ENCODE measurements at regions not wholly inside any gene's neighbourhood (a gene's known extent, or its start where the extent isn't known, plus 50 kb on each side); places are given as distances from the start of the nearest gene placed in this dataset.

DNA sequence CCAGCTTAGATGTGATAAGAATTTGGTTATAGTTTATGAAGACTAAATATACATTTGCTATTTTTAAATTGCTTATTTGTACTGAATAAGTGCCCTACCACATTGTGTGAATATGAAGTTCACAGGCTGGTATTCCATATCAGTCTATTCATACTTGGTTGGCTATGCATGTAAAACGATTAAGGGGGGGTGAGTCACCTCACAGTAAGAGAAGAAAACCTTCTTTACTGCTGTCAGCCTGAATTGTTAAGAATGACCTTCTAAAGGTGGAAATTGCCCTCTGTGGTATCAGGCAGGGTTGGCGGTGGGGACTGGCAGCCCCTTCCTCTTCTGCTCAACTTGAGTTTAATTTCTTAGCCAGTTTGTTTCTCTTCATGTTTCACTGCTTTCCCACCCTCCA lies 127.0 kb upstream of the RPS23 start:
- H3K9ac ChIP-seq, result no peak overlapping the region
- H3K4me3 ChIP-seq (ENCODE audit: low read depth, low read length), result no peak overlapping the region
- no peaks in the 10 kb centered on the region for H3K4me1 ChIP-seq
- no peaks in the 10 kb centered on the region for H3K36me3 ChIP-seq (ENCODE audit: control insufficient read depth, insufficient read depth, low read length)
- no peaks in the 10 kb centered on the region for H3K79me2 ChIP-seq
- H3K27ac ChIP-seq, result no peak overlapping the region
- TF ChIP-seq, protein P1, sequence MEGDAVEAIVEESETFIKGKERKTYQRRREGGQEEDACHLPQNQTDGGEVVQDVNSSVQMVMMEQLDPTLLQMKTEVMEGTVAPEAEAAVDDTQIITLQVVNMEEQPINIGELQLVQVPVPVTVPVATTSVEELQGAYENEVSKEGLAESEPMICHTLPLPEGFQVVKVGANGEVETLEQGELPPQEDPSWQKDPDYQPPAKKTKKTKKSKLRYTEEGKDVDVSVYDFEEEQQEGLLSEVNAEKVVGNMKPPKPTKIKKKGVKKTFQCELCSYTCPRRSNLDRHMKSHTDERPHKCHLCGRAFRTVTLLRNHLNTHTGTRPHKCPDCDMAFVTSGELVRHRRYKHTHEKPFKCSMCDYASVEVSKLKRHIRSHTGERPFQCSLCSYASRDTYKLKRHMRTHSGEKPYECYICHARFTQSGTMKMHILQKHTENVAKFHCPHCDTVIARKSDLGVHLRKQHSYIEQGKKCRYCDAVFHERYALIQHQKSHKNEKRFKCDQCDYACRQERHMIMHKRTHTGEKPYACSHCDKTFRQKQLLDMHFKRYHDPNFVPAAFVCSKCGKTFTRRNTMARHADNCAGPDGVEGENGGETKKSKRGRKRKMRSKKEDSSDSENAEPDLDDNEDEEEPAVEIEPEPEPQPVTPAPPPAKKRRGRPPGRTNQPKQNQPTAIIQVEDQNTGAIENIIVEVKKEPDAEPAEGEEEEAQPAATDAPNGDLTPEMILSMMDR (IDR thresholded peaks at IDR 0.05), result no peak
- no peak overlapping the region for H3K4me2 ChIP-seq (ENCODE audit: low read length)
- H3K9me3 ChIP-seq (ENCODE audit: control insufficient read depth, low read length), result no peaks in the 10 kb centered on the region
- no peak overlapping the region for H2AFZ ChIP-seq
- H3K27me3 ChIP-seq (ENCODE audit: control insufficient read depth, insufficient read depth, low read length), result no peaks in the 10 kb centered on the region

DNA sequence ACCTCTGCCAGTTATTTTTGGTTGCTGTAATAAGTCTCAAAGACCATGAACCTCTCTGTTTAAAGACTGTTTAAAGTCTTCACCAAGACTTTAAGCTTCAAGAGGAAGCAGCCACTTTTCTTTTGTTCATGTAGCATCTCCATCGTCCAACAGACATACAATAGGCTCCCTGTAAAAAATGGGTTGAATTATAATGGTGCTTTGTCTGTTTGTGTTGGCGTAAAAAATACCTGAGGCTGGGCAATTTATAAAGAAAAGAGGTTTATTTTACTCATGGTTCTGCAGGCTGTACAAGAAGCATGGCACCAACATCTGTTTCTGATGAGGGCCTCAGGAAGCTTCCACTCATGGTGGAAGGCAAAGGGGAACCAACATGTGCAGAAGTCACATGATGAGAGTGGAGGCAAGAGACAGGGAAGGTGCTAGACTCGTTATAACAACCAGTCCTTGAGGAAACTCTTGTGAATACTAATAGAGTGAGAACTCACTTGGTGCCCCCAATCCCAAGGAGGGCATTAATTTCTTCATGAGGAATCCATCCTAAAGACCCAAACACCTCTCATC lies 126.3 kb upstream of the RPS23 start:
- Histone ChIP-seq H3K4me3 (ENCODE audit: low read depth, low read length) (no peak overlapping the region), H3K27ac (no peak overlapping the region), H3K9ac (no peak overlapping the region), H3K36me3 (ENCODE audit: control insufficient read depth, insufficient read depth, low read length) (no peaks in the 10 kb centered on the region), H3K27me3 (ENCODE audit: control insufficient read depth, insufficient read depth, low read length) (no peaks in the 10 kb centered on the region), H3K4me1 (no peaks in the 10 kb centered on the region), H2AFZ (no peak overlapping the region), H3K9me3 (ENCODE audit: control insufficient read depth, low read length) (no peaks in the 10 kb centered on the region), H3K79me2 (no peaks in the 10 kb centered on the region), H3K4me2 (ENCODE audit: low read length) (no peak overlapping the region)
- TF ChIP-seq, protein P1 (IDR thresholded peaks at IDR 0.05), result no peak

DNA sequence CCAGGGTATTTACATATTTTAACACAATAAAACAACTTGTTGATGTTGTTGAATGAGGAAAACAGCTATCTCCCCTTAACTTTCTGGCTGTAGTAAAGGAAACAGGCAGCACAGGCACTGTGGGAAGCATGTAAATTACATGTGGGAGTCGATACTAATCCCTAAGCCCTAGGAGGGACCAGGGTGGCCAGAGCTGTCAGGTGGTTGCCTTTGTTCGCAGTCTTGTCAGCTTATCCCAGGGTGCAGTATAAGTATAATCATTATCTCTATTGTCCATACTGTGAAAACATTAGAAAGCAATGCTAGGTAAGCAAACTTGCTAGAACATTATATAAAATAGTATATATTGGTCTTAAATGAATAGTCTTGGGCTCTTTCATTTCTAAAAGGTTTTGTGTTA lies 125.6 kb upstream of the RPS23 start:
- no peak overlapping the region for H3K9ac ChIP-seq
- H3K27ac ChIP-seq, result no peak overlapping the region
- no peak overlapping the region for H3K4me3 ChIP-seq (ENCODE audit: low read depth, low read length)
- no peaks in the 10 kb centered on the region for H3K79me2 ChIP-seq
- H2AFZ ChIP-seq, result no peak overlapping the region
- H3K36me3 ChIP-seq (ENCODE audit: control insufficient read depth, insufficient read depth, low read length), result no peaks in the 10 kb centered on the region
- H3K4me2 ChIP-seq (ENCODE audit: low read length), result no peak overlapping the region
- H3K9me3 ChIP-seq (ENCODE audit: control insufficient read depth, low read length), result no peaks in the 10 kb centered on the region
- no peaks in the 10 kb centered on the region for H3K27me3 ChIP-seq (ENCODE audit: control insufficient read depth, insufficient read depth, low read length)
- H3K4me1 ChIP-seq, result no peaks in the 10 kb centered on the region
- TF ChIP-seq, protein P1 (IDR thresholded peaks at IDR 0.05), result no peak

DNA sequence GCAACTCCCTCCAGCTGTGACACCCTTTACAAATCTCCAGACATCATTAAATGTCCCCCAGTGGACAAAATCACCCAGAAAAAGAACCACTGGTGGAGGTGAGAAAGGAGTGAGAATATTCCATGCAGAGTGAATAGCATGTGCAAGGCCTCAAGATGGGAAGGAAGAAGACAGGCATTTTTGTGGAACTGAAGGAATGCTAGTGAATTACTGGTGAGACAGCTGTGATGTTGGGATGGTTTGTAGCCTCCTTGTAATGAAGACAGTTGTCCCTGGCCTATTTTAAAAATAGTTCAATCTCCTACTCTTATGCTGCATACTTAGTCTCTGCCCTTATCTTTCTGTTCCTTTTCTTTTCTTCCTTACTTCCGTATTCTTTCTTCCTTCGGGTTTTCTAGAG lies 124.9 kb upstream of the RPS23 start:
- Histone ChIP-seq H2AFZ (no peak overlapping the region), H3K79me2 (no peaks in the 10 kb centered on the region), H3K27me3 (ENCODE audit: control insufficient read depth, insufficient read depth, low read length) (no peaks in the 10 kb centered on the region), H3K27ac (no peak overlapping the region), H3K9ac (no peak overlapping the region), H3K9me3 (ENCODE audit: control insufficient read depth, low read length) (no peaks in the 10 kb centered on the region), H3K4me1 (no peaks in the 10 kb centered on the region), H3K4me2 (ENCODE audit: low read length) (no peak overlapping the region), H3K36me3 (ENCODE audit: control insufficient read depth, insufficient read depth, low read length) (no peaks in the 10 kb centered on the region), H3K4me3 (ENCODE audit: low read depth, low read length) (no peak overlapping the region)
- TF ChIP-seq, protein P1 (IDR thresholded peaks at IDR 0.05), result no peak

DNA sequence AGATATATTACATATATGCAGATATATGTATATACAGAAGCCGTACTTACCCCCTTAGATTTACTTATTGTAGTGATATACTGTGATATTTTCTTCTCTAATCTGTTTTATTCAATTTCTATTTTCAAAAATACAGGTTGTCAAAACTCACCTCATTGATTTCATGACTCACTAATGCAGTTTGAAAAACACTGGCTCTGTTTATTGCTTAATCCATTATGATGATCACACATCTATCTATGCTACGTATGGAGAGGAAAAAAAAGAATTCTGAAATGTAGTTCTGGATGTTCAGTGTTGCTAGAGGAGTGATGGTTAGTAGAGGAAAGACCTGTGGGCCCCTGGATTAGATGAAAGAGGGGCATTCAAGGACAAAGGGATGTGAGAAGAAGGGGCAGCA lies 121.0 kb upstream of the RPS23 start:
- H3K36me3 ChIP-seq (ENCODE audit: control insufficient read depth, insufficient read depth, low read length), result no peaks in the 10 kb centered on the region
- no peaks in the 10 kb centered on the region for H3K27me3 ChIP-seq (ENCODE audit: control insufficient read depth, insufficient read depth, low read length)
- H3K9me3 ChIP-seq (ENCODE audit: control insufficient read depth, low read length), result no peaks in the 10 kb centered on the region
- H3K27ac ChIP-seq, result no peak overlapping the region
- H3K4me1 ChIP-seq, result no peaks in the 10 kb centered on the region
- H2AFZ ChIP-seq, result no peak overlapping the region
- H3K79me2 ChIP-seq, result no peaks in the 10 kb centered on the region
- H3K9ac ChIP-seq, result no peak overlapping the region
- no peak overlapping the region for H3K4me2 ChIP-seq (ENCODE audit: low read length)
- TF ChIP-seq, protein P1 (IDR thresholded peaks at IDR 0.05), result no peak
- no peak overlapping the region for H3K4me3 ChIP-seq (ENCODE audit: low read depth, low read length)

Data from parathyroid adenoma (tissue), 2 donors.